Loucy (cell line): ENCODE measurements at regions not wholly inside any gene's neighbourhood (a gene's known extent, or its start where the extent isn't known, plus 50 kb on each side); places are given as distances from the start of the nearest gene placed in this dataset.

Experiments used
- CTCF ChIP-seq: fragments of 200-600 bp; sonication (generic); conservative IDR thresholded peaks from 2 replicates; pipeline ENCODE4 v1.5.1; 2014; ENCODE audit warnings: mild to moderate bottlenecking, antibody characterized with exemption, low read length
- EZH2phosphoT487 ChIP-seq: fragments of 200-600 bp; IDR thresholded peaks from 2 replicates; pipeline ENCODE4 v1.6.1; 2018; ENCODE audit warnings: antibody characterized with exemption, mild to moderate bottlenecking, moderate library complexity, borderline replicate concordance

- TF ChIP-seq EZH2phosphoT487 (no peak), CTCF (no peak)
Measured at GRCh38 chr2:188130317-188130716, 161.4 kb upstream of the GULP1 start.
